ENCODE measurements at regions not wholly inside any gene's neighbourhood (a gene's known extent, or its start where the extent isn't known, plus 50 kb on each side); places are given as distances from the start of the nearest gene placed in this dataset.

- TF ChIP-seq CTCF (IDR thresholded peaks at IDR 0.05), result no peak
These were observed 204.8 kb upstream of the FGGY start for GRCh38 chr1:59092126-59092525.

- TF ChIP-seq CTCF (IDR thresholded peaks at IDR 0.05), result no peak
These were observed 202.9 kb upstream of the FGGY start for GRCh38 chr1:59094001-59094400.

GRCh38 chr1:59096501-59096900, 200.4 kb upstream of the FGGY start:
- TF ChIP-seq CTCF (IDR thresholded peaks at IDR 0.05), result no peak

- no peak for TF ChIP-seq CTCF (IDR thresholded peaks at IDR 0.05)
These were observed 198.2 kb upstream of the FGGY start for GRCh38 chr1:59098655-59099054.

- no peak for TF ChIP-seq CTCF (IDR thresholded peaks at IDR 0.05)
These were observed 196.1 kb upstream of the FGGY start for GRCh38 chr1:59100708-59101374.

GRCh38 chr1:59101518-59101917, 195.4 kb upstream of the FGGY start:
- no peak for TF ChIP-seq CTCF (IDR thresholded peaks at IDR 0.05)

GRCh38 chr1:59103457-59103856, 193.4 kb upstream of the FGGY start:
- no peak for TF ChIP-seq CTCF (IDR thresholded peaks at IDR 0.05)
